HG02571 (cell line): ENCODE measurements at regions not wholly inside any gene's neighbourhood (a gene's known extent, or its start where the extent isn't known, plus 50 kb on each side); places are given as distances from the start of the nearest gene placed in this dataset.

Experiments
- ATAC-seq: cut with Tn5 transposase; IDR thresholded peaks from one replicate; pipeline ENCODE4 v1.9.1; 2021; ENCODE audit warnings: mild to moderate bottlenecking, moderate library complexity; ENCODE audit not compliant: unreplicated experiment

- no peak for ATAC-seq
These were observed 402.0 kb upstream of the LRRTM1 start for GRCh38 chr2:80706541-80706940.

- ATAC-seq, result no peak
These were observed 399.0 kb upstream of the LRRTM1 start for GRCh38 chr2:80703532-80703931.

DNA sequence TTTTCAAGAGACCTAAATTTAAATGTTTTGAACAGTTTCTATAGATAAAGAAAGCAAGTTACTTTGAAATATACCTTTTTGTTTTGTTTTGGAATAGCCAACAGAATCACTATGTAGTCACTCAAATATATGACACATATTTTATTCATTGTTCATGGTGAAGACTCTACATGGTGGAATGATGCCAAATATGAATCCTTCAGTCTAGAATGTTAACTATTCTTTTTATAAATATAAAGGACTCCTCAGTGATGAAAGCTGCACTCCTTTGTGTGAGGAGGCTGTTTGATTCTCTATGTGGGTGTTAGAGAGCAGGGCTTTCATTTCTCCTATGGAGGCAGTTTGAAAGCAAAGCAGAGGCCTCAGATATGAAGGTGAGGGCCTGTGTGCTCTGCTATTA, 396.4 kb upstream of the LRRTM1 start:
- no peak for ATAC-seq
